Dermis blood vessel endothelial cell (primary cell): ENCODE measurements at regions not wholly inside any gene's neighbourhood (a gene's known extent, or its start where the extent isn't known, plus 50 kb on each side); places are given as distances from the start of the nearest gene placed in this dataset.
A peak's percentile ranks its signal among the peaks of the same experiment; 100 is the strongest.
"Not testable (repeated sequence)": the region's sequence is repeated elsewhere in the genome, so short reads cannot be mapped to it uniquely, and the experiment has no call there.

ENCODE experiments used
- DNase-seq: peaks from one replicate; pipeline ENCODE4 v3.0.0; 2010

DNA sequence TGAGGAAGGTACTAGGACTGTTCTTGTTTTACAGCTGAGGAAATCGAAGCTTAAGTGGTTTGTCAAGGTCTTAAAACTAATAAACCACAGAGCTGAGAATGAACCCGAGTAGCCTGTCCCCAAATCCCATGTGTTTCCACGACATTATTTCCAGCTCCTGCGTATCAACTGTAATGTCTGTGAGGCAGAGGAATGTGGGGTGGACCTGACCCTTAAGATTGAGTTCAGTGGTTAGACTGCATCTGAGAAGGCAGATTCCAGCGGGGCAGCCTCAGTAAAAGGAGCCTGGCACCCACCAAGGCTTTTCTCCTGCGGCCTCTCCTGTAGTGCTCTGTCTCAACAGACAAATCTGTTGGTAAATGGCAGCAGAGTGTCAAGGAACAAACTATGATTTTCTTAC lies 81.9 kb upstream of the TMEM178A start:
- no peak for DNase-seq

GRCh38 chr2:39584283-39584965 lies 81.3 kb upstream of the TMEM178A start:
- DNase-seq = peak; percentile 6

DNA sequence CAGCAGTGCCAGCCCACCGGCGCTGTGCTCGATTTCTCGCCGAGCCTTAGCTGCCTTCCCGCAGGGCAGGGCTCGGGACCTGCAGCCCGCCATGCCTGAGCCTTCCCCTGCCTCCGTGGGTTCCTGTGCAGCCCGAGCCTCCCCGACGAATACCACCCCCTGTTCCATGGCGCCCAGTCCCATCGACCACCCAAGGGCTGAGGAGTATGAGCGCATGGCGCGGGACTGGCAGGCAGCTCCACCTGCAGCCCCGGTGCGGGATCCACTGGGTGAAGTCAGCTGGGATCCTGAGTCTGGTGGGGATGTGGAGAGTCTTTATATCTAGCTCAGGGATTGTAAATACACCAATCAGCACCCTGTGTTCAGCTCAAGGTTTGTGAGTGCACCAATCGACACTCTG lies 80.2 kb upstream of the TMEM178A start:
- DNase-seq = not testable (repeated sequence)

DNA sequence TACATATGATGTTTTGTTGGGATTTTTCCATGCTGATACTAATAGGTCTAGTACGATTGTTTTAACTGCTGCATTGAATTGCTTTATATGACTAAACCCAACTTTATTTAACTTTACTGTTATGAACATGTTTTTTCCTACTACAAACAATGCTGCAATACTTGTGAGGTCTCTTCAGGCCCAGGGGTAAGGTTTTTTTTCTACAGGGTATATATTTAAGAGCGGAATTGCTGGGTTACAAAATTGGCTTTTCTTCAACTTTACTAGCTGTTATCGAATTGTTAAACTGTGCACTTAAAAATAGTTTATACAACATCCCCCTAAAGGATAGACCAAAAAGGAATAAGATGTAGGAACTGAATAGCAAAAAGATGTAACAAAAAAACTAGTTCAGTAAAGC lies 78.5 kb upstream of the TMEM178A start:
- no peak for DNase-seq

- no peak for DNase-seq
Observed at GRCh38 chr2:39587641-39588040, 78.1 kb upstream of the TMEM178A start.

- peak; percentile 83 for DNase-seq
Observed at GRCh38 chr2:39593439-39594393, 72.0 kb upstream of the TMEM178A start.

DNA sequence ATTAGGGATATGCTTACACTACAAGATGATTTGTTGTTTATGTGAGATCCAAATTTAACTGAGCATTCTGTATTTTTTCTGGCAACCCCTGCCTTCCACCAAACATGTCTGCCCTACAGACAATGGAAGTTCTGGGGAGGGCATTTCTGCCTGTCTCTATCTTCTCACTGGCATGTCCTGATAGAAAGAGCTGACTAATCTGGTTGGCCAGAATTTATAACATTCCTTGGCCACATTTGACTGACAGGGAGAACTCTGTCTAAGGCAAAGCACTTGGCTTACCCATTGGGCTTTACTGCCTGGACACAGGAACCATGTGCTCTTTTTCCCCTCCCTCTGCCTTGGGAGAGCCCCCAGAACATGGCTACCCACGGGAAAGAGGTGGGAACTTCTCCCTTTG lies 70.6 kb upstream of the TMEM178A start:
- no peak for DNase-seq

DNA sequence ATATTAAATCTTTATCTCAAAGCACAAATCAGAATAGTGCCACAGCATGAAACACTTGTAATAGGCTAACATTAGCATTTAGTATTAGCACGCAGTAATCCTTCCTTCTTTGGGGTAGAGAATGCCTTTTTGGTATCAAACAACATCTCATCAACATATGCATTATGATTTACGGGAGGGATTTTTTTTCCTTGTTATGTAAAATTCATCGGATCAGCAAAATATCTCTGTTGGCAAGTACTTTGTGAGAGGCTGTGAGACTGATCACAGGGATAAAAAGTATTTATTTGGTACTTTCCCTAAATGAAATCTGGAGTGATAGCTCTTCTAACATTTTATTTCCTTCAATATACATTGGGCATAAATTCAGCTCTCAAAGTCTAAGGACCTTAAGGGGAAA lies 68.4 kb upstream of the TMEM178A start:
- DNase-seq = no peak

- DNase-seq = no peak
Observed at GRCh38 chr2:39602616-39603015, 63.1 kb upstream of the TMEM178A start.

- peak; percentile 28 for DNase-seq
Observed at GRCh38 chr2:39603436-39603835, 62.3 kb upstream of the TMEM178A start.

- DNase-seq = no peak
Observed at GRCh38 chr2:39604866-39605265, 60.9 kb upstream of the TMEM178A start.

DNA sequence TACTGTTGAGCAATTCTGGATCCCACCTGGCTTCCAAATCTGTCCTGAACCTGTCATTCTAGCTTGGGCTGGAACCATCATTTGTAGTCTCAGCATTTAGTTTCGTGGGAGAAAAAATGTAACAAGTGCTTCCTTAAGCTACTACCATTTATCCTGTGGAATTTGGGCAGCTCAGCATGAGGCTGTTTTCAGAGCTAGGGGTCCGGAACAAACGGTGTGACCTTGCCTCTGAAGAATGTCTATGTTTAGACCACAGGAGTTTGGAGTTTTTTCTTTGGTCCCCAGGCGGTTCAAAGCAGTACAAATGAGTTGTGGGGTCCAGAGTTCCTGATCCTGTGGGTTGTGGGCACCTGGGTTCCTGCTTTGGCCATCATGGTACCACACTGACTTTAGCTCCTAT lies 59.1 kb upstream of the TMEM178A start:
- no peak for DNase-seq

- DNase-seq = no peak
Observed at GRCh38 chr2:39607538-39608262, 58.0 kb upstream of the TMEM178A start.

DNA sequence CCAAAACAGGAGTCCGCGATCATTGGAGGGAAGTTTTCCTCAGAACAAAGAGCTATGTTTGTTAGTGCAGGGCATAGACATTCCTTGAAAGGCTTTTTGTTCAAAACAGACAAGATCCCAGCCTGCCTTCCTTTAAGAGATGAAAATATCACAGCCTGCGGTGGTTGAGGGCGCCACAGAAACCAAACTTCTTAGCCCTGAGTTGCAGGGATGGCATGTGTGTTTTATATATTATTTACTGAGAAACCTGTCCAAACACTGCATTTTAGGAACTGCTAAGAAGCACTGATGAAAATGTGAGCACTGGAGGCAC lies 57.5 kb upstream of the TMEM178A start:
- no peak for DNase-seq

DNA sequence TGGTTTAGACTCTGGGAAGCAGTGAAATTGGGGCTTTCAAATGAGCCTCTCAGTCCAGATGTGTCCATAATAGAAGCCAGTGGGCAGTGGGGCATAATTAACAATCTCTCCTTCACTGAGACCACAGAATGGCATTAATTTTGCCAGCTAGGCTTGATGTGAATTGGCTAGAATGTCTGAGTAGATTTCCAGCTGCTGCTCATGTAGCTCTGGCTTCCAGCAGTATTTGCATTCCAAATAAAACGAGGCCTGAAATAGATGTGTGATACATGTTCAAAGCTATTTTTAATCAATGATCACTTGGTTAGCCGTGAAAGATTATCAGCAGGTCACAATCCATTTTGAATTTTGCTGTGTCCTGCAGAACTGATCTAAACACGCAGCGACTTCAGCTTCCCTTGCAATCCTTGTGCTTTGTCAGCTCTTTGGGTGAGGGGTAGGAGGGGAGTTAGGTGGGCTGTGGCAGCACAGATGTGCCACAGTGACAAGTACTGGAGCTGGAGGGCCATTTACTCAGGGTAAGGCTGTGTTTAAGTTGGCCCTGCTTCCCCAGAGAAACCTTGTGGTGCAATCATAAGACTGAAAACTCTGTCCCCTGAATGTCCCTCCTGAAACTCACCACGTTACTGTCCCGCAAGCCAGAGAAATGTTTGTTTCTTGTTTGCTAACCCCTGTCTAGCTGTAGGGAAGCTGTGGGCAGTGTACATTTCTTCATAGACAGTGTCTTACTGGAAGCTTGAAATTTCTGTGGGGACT lies 56.9 kb upstream of the TMEM178A start:
- DNase-seq = no peak

DNA sequence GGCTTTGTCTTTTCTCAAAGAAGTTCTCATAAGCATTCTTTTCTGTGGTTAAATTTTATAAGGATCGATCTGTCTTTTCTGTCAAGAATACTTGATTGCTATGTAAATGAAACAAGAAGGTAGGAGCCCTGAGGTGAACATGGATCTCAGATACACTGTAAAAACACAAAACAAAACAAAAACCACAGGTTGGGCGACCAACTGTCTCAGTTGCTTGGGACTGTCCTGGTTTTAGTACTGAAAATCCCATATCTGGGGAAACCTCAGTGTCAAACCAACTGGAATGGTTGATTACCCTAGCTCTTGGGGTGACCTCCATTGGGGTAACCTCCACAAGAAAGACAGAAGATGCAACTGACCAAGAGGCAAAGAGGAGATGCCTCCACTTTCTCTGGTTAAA lies 55.8 kb upstream of the TMEM178A start:
- no peak for DNase-seq

DNA sequence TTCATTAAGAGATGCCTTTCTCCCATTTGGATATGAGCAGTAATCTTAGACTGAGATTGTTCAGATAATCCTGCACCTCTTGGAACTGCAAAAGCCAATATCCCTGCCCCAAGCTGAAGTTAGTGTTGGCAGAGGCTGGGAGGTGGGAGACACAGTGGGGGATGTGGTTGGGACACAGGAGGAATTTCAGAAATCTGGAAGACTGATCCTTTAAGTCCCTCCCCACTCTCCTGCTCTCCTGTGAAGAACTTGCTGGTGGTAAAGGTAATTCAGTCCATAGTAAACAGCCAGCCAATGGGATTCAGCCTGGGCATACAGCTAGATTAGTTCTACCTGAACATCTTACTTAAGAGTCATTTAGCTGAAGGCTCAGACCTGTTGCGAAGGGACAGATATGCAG lies 50.0 kb upstream of the TMEM178A start:
- DNase-seq = no peak
